ENCODE measurements at regions not wholly inside any gene's neighbourhood (a gene's known extent, or its start where the extent isn't known, plus 50 kb on each side); places are given as distances from the start of the nearest gene placed in this dataset.

- ATAC-seq (peak; percentile 85), DNase-seq (peak; percentile 37 to 69 (median 54))
- 20 to 26% methylated on average over 4 of the region's 4 CpGs for WGBS, 2 donors
- H3K27me3 ChIP-seq, result no peaks in the 10 kb centered on the region
- intact Hi-C loops (cut with DNase I), result no loop called here
- H3K36me3 ChIP-seq (replicated peaks in 1 of 2; ENCODE audit: insufficient read depth in 1 of 2, low read depth in 2 of 2), result no peaks in the 10 kb centered on the region
- H3K27ac ChIP-seq, result peak overlapping the region; percentile 29 to 77 (median 73)
- H3K9me3 ChIP-seq, result no peaks in the 10 kb centered on the region
- H3K4me1 ChIP-seq, result peaks cover 16% of the 10 kb centered on the region
- TF ChIP-seq, protein P1, sequence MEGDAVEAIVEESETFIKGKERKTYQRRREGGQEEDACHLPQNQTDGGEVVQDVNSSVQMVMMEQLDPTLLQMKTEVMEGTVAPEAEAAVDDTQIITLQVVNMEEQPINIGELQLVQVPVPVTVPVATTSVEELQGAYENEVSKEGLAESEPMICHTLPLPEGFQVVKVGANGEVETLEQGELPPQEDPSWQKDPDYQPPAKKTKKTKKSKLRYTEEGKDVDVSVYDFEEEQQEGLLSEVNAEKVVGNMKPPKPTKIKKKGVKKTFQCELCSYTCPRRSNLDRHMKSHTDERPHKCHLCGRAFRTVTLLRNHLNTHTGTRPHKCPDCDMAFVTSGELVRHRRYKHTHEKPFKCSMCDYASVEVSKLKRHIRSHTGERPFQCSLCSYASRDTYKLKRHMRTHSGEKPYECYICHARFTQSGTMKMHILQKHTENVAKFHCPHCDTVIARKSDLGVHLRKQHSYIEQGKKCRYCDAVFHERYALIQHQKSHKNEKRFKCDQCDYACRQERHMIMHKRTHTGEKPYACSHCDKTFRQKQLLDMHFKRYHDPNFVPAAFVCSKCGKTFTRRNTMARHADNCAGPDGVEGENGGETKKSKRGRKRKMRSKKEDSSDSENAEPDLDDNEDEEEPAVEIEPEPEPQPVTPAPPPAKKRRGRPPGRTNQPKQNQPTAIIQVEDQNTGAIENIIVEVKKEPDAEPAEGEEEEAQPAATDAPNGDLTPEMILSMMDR (IDR thresholded peaks at IDR 0.05), result no peak
- peak in 2 of 3 donors; percentile 20 to 55 for TF ChIP-seq POLR2A (IDR thresholded peaks at IDR 0.05)
- no peak overlapping the region for H3K4me3 ChIP-seq
Measured at GRCh38 chr15:29924750-29925149, 102.5 kb upstream of the TJP1 start.

- Histone ChIP-seq H3K27ac (peak overlapping the region in 2 of 4 donors; percentile 65 to 71), H3K9me3 (no peaks in the 10 kb centered on the region), H3K27me3 (no peaks in the 10 kb centered on the region), H3K4me3 (no peak overlapping the region), H3K36me3 (replicated peaks in 1 of 2; ENCODE audit: insufficient read depth in 1 of 2, low read depth in 2 of 2) (no peaks in the 10 kb centered on the region), H3K4me1 (peaks cover 16% of the 10 kb centered on the region)
- TF ChIP-seq, protein P1 (IDR thresholded peaks at IDR 0.05), result no peak
- TF ChIP-seq POLR2A (IDR thresholded peaks at IDR 0.05), result no peak
- intact Hi-C loops (cut with DNase I), result no loop called here
- DNase-seq (no peak), ATAC-seq (no peak)
Measured at GRCh38 chr15:29922191-29922590, 99.9 kb upstream of the TJP1 start.

GRCh38 chr15:29921130-29921601 lies 98.9 kb upstream of the TJP1 start:
- TF ChIP-seq POLR2A (IDR thresholded peaks at IDR 0.05), result peak in 1 of 3 donors; percentile 36
- TF ChIP-seq, protein P1 (IDR thresholded peaks at IDR 0.05), result no peak
- WGBS, 2 donors, result 64% methylated on average over 6 of the region's 6 CpGs
- H3K4me1 ChIP-seq, result peaks cover 16% of the 10 kb centered on the region
- H3K4me3 ChIP-seq, result no peak overlapping the region
- no peaks in the 10 kb centered on the region for H3K9me3 ChIP-seq
- DNase-seq (peak in 1 of 4 donors; percentile 7), ATAC-seq (peak; percentile 45)
- intact Hi-C loops (cut with DNase I), result no loop called here
- H3K36me3 ChIP-seq (replicated peaks in 1 of 2; ENCODE audit: insufficient read depth in 1 of 2, low read depth in 2 of 2), result no peaks in the 10 kb centered on the region
- H3K27me3 ChIP-seq, result no peaks in the 10 kb centered on the region
- H3K27ac ChIP-seq, result peak overlapping the region; percentile 36 to 71 (median 52)

GRCh38 chr15:29920515-29920914 lies 98.2 kb upstream of the TJP1 start:
- Histone ChIP-seq H3K4me1 (peaks cover 16% of the 10 kb centered on the region), H3K9me3 (no peaks in the 10 kb centered on the region), H3K27ac (peak overlapping the region; percentile 36 to 71 (median 52)), H3K27me3 (no peaks in the 10 kb centered on the region), H3K36me3 (replicated peaks in 1 of 2; ENCODE audit: insufficient read depth in 1 of 2, low read depth in 2 of 2) (no peaks in the 10 kb centered on the region), H3K4me3 (no peak overlapping the region)
- TF ChIP-seq, protein P1 (IDR thresholded peaks at IDR 0.05), result no peak
- no peak for TF ChIP-seq POLR2A (IDR thresholded peaks at IDR 0.05)
- 53 to 73% methylated on average over 12 of the region's 12 CpGs for WGBS, 2 donors
- intact Hi-C loops (cut with DNase I), result no loop called here
- DNase-seq (peak; percentile 57 to 81 (median 64)), ATAC-seq (peak; percentile 54)

GRCh38 chr15:29919380-29919881 lies 97.2 kb upstream of the TJP1 start:
- ATAC-seq (no peak), DNase-seq (no peak)
- WGBS, 2 donors, result 64 to 74% methylated on average over 2 of the region's 2 CpGs
- H3K36me3 ChIP-seq (replicated peaks in 1 of 2; ENCODE audit: insufficient read depth in 1 of 2, low read depth in 2 of 2), result no peaks in the 10 kb centered on the region
- H3K9me3 ChIP-seq, result no peaks in the 10 kb centered on the region
- peak overlapping the region in 1 of 4 donors; percentile 71 for H3K27ac ChIP-seq
- intact Hi-C loops (cut with DNase I), result no loop called here
- H3K4me1 ChIP-seq, result peaks cover 8% of the 10 kb centered on the region
- H3K4me3 ChIP-seq, result no peak overlapping the region
- TF ChIP-seq, protein P1 (IDR thresholded peaks at IDR 0.05), result no peak
- TF ChIP-seq POLR2A (IDR thresholded peaks at IDR 0.05), result no peak
- no peaks in the 10 kb centered on the region for H3K27me3 ChIP-seq
